Middle frontal gyrus (tissue), 1 donor: ENCODE measurements at regions not wholly inside any gene's neighbourhood (a gene's known extent, or its start where the extent isn't known, plus 50 kb on each side); places are given as distances from the start of the nearest gene placed in this dataset.
"Not testable (repeated sequence)": the region's sequence is repeated elsewhere in the genome, so short reads cannot be mapped to it uniquely, and the experiment has no call there.

Experiments used
- DNase-seq: peaks from one replicate; pipeline ENCODE4 v3.0.0-alpha.2; 2015; ENCODE audit warnings: low spot score; ENCODE audit errors: extremely low spot score

DNA sequence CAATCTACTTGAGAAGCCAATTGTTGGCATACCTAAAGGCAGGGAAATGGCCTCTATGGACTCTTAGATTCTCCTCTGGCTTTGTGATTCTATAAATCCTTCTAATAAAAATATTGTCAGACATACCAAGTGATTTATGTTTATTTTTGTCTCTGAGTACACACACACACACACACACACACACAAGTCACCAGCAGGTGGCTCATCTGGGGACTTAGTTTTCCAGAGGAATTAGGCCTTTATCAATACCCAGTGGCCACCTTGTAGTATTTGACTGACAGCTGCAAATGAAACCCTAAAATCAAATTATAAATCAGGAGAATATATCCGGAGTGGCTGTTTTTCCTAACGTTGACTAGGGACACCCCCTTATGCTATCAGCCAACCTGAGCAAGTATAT, 258.5 kb downstream of the BRINP2 start:
- DNase-seq = no peak

- no peak for DNase-seq
Observed at GRCh38 chr1:177427811-177428210, 257.1 kb downstream of the BRINP2 start.

DNA sequence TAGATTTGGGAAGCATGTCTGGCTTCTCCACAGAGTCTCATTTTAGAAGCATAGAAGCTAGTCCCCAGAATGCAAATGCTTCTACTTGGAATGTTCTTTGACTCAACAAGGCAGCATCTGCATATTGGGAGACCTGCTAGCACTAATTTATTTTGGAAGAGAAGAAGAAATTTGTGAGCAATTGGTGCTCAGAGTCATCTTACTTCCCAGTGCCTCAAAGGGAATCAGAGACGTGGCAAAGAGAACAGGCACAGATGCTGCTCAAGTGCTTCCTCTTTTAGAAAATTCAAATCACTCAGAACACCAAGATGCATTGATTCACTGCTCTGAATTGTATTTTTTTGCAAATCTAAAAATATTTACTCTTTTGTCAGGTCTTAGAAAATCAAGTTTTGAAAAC, 255.7 kb downstream of the BRINP2 start:
- DNase-seq = no peak

- no peak for DNase-seq
Observed at GRCh38 chr1:177425199-177425598, 254.4 kb downstream of the BRINP2 start.

- DNase-seq = no peak
Observed at GRCh38 chr1:177424744-177425143, 254.0 kb downstream of the BRINP2 start.

- no peak for DNase-seq
Observed at GRCh38 chr1:177423090-177423489, 252.3 kb downstream of the BRINP2 start.

DNA sequence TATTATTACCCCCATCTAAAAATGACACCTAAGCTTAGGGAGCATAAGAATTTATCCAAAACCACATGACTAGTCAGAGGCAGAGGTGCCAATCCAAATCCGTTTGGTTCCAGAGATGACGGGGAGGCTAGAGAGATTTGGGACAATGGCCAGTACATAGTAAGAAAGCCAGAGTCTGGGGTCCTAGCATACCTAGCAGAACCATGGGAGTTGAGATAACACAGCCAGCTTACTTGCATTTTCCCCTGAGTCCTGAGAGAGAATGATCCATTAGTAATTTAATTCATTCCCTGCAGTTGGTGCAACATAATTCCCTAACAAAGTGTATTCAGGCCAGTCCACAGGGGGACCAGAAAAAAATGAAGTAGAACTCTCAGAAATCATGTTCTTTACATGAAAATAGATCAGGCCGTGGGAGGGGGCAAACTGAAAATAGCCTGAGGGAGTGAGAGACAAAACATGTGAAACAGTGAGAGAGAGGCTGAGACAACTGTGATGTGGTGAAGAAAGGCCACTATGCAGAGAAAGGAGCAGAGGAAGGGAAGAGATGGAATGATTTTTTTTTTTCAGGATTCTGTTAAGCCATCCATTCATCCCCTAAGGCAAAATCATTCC, 243.3 kb downstream of the BRINP2 start:
- DNase-seq = no peak

- no peak for DNase-seq
Observed at GRCh38 chr1:177411381-177411780, 240.6 kb downstream of the BRINP2 start.

DNA sequence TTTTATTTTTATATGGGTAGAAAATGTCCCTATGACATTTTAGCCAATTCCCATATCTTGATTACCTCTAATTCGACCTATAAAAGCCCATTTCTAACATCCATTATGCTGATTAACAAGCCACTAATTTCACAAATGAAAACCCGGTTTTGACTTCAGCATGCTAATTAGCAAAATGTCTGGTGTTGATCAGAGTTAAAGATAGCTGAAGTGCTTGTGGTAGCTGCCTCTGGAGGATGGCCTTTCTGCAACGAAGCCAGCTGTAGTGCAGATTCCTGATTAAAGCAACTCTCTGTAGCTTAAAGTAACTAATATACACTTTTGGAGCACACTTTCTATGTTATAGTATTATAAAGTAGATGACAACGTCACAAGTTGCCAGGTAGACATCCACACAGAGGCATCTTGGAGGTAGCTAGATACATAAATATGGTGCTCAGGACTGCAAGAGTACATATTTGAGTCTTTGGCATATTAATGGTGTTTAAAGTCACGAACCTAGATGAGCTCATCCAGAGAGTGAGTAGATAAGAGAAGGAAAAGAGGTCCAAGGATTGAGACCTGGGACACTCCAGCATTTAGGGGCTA, 239.5 kb downstream of the BRINP2 start:
- no peak for DNase-seq

DNA sequence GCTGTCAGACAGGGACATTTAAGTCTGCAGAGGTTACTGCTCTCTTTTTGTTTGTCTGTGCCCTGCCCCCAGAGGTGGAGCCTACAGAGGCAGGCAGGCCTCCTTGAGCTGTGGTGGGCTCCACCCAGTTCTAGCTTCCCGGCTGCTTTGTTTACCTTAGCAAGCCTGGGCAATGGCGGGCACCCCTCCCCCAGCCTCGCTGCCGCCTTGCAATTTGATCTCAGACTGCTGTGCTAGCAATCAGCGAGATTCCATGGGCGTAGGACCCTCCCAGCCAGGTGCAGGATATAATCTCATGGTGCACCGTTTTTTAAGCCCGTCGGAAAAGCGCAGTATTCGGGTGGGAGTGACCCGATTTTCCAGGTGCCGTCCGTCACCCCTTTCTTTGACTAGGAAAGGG, 235.6 kb downstream of the BRINP2 start:
- not testable (repeated sequence) for DNase-seq

DNA sequence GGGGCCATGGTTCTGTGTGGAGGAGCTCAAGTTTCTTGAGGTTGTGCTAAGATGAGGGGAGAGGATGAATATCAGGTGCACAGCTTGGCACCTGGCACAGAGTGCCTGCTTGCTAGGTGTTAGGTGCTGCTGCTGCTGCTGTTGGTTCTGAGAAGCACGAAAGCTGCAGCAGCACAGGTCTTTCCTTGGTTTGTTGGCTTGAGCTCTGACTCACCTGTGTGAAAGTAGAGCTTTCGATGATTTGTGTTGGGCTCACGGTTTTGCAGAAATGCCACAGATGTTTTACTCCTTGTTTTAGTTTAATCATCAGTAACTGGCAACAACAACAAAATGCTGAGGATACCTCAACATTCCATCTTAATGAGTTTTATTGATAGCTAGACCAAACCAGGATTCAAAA, 221.6 kb downstream of the BRINP2 start:
- no peak for DNase-seq

- DNase-seq = no peak
Observed at GRCh38 chr1:177385760-177386698, 215.3 kb downstream of the BRINP2 start.

GRCh38 chr1:177384461-177384860, 213.7 kb downstream of the BRINP2 start:
- no peak for DNase-seq

GRCh38 chr1:177383715-177384114, 213.0 kb downstream of the BRINP2 start:
- DNase-seq = no peak

DNA sequence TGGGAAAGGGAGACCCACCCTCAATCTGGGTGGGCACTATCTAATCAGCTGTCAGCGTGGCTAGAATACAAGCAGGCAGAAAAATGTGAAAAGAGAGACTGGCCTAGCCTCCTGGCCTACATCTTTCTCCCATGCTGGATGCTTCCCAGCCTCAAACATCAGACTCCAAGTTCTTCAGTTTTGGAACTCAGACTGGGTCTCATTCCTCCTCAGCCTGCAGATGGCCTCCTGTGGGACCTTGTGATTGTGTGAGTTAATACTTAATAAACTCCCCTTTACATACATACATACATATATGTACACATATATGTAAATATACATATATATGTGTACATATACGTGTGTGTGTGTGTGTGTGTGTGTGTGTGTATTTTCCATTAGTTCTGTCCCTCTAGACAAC, 207.1 kb downstream of the BRINP2 start:
- DNase-seq = no peak

DNA sequence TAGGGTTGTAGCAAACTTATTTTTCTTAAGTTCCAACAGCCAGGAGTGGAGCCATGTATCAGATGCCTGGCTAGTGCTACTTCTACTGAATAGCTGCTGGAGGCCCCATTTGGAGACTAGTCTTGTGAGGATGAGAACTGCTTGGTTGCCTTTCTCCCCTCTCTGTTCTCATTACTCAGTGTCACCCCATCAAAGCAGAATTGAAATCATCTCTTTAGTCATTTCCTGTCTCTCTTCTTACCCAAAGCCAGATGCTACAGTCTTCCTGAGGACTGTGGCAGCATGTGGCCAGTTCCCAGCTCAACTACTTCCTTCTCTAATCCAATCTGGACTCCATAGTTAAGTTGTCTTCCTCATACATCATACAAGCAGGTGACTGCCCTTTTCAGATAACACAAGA, 197.5 kb downstream of the BRINP2 start:
- no peak for DNase-seq

- DNase-seq = no peak
Observed at GRCh38 chr1:177366091-177366490, 195.3 kb downstream of the BRINP2 start.

- no peak for DNase-seq
Observed at GRCh38 chr1:177360791-177361190, 190.0 kb downstream of the BRINP2 start.

- no peak for DNase-seq
Observed at GRCh38 chr1:177356674-177357435, 186.1 kb downstream of the BRINP2 start.

- no peak for DNase-seq
Observed at GRCh38 chr1:177355575-177355974, 184.8 kb downstream of the BRINP2 start.

- DNase-seq = no peak
Observed at GRCh38 chr1:177354247-177354646, 183.5 kb downstream of the BRINP2 start.
